ENCODE measurements at regions not wholly inside any gene's neighbourhood (a gene's known extent, or its start where the extent isn't known, plus 50 kb on each side); places are given as distances from the start of the nearest gene placed in this dataset.
A peak's percentile ranks its signal among the peaks of the same experiment; 100 is the strongest.

- intact Hi-C loops (cut with DNase I): no loop called here
- H3K36me3 ChIP-seq (replicated peaks in 1 of 2): no peaks in the 10 kb centered on the region
- no peaks in the 10 kb centered on the region for H3K9me3 ChIP-seq (replicated peaks in 1 of 3)
- DNase-seq: peak in 3 of 7 donors; percentile 7 to 20 (median 18)
- TF ChIP-seq POLR2A (IDR thresholded peaks at IDR 0.05) (no peak), CTCF (IDR thresholded peaks at IDR 0.05) (no peak)
- 77 to 83% (median 80%) methylated on average over 6 of the region's 6 CpGs for WGBS, 4 donors
- no peak overlapping the region for H3K27ac ChIP-seq
- no peaks in the 10 kb centered on the region for H3K4me1 ChIP-seq (replicated peaks in 1 of 2)
- no peaks in the 10 kb centered on the region for H3K27me3 ChIP-seq
- H3K4me3 ChIP-seq: no peak overlapping the region
Observed at GRCh38 chr11:15730263-15730994, 615.7 kb downstream of the INSC start.

GRCh38 chr11:15730995-15731385 is 616.3 kb downstream of the INSC start:
- DNase-seq: no peak
- Histone ChIP-seq H3K27ac (no peak overlapping the region), H3K36me3 (replicated peaks in 1 of 2) (no peaks in the 10 kb centered on the region), H3K27me3 (no peaks in the 10 kb centered on the region), H3K4me1 (replicated peaks in 1 of 2) (no peaks in the 10 kb centered on the region), H3K9me3 (replicated peaks in 1 of 3) (no peaks in the 10 kb centered on the region), H3K4me3 (no peak overlapping the region)
- WGBS, 4 donors: 53 to 86% (median 59%) methylated on average over 3 to 4 of the region's 4 CpGs
- no peak for TF ChIP-seq CTCF (IDR thresholded peaks at IDR 0.05)
- no peak for TF ChIP-seq POLR2A (IDR thresholded peaks at IDR 0.05)
- intact Hi-C loops (cut with DNase I): no loop called here

- WGBS, 4 donors: 83 to 89% (median 85%) methylated on average over 4 of the region's 4 CpGs
- no peaks in the 10 kb centered on the region for H3K4me1 ChIP-seq (replicated peaks in 1 of 2)
- no peak for DNase-seq
Observed at GRCh38 chr11:15735706-15736105, 620.6 kb downstream of the SOX6 start.

GRCh38 chr11:15737320-15737719 is 619.0 kb downstream of the SOX6 start:
- no peaks in the 10 kb centered on the region for H3K27me3 ChIP-seq
- H3K4me3 ChIP-seq: no peak overlapping the region
- H3K27ac ChIP-seq: no peak overlapping the region
- DNase-seq: no peak
- H3K4me1 ChIP-seq (replicated peaks in 1 of 2): peaks cover 0 to 3% of the 10 kb centered on the region in 2 donors
- no peaks in the 10 kb centered on the region for H3K9me3 ChIP-seq (replicated peaks in 1 of 3)
- intact Hi-C loops (cut with DNase I): no loop called here
- TF ChIP-seq POLR2A (IDR thresholded peaks at IDR 0.05) (no peak), CTCF (IDR thresholded peaks at IDR 0.05) (no peak)
- H3K36me3 ChIP-seq (replicated peaks in 1 of 2): no peaks in the 10 kb centered on the region

More at GRCh38 chr11:15735706-15736105, 620.6 kb downstream of the SOX6 start:
- TF ChIP-seq POLR2A (IDR thresholded peaks at IDR 0.05) (no peak), CTCF (IDR thresholded peaks at IDR 0.05) (no peak)
- H3K36me3 ChIP-seq (replicated peaks in 1 of 2): no peaks in the 10 kb centered on the region
- intact Hi-C loops (cut with DNase I): no loop called here
- no peaks in the 10 kb centered on the region for H3K27me3 ChIP-seq
- H3K9me3 ChIP-seq (replicated peaks in 1 of 3): no peaks in the 10 kb centered on the region
- H3K4me3 ChIP-seq: no peak overlapping the region
- H3K27ac ChIP-seq: no peak overlapping the region
